Activated T-helper 1 cell treated with anti-CD3 and anti-CD28 coated beads, Interleukin-2, amount 50 U/mL, for 16 hours (primary cell): ENCODE measurements at regions not wholly inside any gene's neighbourhood (a gene's known extent, or its start where the extent isn't known, plus 50 kb on each side); places are given as distances from the start of the nearest gene placed in this dataset.

Experiments used
- DNase-seq, 2 donors: peaks; one replicate each; pipeline ENCODE4 v3.0.0-alpha.2; 2020; ENCODE audit warnings: low read depth in 1 of 2, low spot score in 1 of 2

DNA sequence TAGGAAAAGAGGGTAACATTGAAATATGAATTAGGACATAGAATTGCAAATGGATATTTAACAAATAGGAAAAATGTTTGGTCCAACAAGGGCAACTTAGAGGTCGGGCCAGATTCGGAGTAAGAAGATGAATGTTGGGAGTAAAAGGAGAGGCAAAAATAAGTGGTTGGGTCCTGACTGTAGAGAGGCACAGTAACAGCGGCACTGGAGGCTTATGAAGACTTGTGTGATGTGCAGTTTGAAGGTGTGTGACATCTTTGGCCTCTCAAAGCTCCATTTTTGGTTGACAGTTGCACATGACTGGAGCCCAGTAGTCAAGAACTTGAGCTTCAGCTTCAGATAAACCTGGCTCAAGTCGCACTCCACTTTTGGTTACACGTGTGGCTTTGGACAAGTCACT is 109.9 kb upstream of the PAXBP1 start:
- no peak for DNase-seq

DNA sequence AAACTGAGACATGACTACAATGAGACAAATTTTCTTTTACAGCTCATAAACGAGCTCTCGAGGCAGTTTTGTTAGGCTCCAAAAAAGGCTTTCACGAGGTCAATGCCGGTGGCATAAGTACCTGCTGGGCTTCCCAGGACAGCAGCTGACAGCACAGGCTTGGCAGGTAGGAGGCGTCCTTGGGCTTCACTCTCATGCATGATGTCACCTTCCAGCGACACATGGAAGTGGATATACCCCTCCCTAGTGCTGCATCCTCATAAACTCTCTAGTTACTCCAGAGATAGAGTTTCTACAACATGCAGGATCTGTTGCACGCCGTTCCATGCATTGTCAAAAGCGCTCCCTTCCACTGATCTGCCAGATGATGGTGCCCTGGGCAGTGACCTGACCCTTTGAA is 112.5 kb upstream of the PAXBP1 start:
- DNase-seq = no peak

DNA sequence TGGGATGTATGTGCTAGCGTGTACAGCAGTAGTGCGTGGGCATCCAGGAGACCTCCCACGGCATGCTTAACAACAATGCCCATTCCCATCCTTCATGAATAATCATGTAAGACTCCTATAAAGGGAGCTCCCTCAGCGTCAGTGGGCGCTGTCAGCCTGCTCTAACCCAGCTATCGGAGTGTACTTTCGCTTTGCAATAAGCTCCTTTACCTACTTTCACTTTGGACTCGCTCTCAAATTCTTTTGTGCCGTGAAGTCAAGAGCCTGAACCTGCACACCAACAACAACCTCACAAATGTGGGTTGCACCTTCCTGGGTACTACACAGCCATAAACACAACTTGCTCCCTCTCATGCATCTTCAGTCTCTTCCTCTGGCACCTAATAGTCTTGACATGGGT is 114.8 kb upstream of the PAXBP1 start:
- no peak for DNase-seq

DNA sequence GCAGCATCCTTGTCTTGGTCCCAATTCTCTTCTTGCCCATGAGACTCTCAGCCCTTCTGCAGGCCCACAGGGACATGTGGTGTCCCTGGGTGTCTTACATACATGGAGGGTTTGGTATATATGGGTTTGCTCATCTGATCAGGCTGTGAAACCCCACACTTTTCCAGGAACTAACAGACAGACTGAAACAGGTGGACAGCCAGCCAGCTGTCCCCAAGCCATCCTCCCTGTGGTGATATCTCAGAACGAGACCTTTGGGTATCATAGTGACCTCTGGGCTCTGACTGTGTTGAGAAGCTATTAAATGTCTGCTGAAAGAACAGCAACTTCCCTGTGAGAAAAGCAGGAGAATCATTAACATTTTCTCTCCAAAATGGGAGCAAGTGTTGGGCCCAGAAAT is 115.5 kb upstream of the PAXBP1 start:
- DNase-seq = no peak

DNA sequence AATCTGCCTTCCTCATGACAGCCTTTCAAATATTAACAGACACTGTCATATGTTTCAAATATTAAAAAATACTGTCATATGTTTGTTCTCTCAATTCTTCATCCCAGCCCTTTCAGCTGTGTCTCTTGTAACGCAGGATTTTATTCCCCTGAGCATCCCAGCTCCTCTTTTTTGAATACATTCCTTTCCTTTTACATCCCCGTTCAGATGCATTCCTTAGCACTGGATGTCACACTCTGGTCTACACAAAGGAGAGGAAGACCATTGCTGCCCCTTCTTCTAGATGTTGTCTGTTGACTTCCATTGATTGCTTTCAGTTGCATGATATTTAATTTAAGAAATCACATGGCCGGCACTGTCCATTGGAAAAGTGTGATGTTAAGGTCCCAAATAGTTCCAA is 117.4 kb upstream of the PAXBP1 start:
- DNase-seq = no peak

DNA sequence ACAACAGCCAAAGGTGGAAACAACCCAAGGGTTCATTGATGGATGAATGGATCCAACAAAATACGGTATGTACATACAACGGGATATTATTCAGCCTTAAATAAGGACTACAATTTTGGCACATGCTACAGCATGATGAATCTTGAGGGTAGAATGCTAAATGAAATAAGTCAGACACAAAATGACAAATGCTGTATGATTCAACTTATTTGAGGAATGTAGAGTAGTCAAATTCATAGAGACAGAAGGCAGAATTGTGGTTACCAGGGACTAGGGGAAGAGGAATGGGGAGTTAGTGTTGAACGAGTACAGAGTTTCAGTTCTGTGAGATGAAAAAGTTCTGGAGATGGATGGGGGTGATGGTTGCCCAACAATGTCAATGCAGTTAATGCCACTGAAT is 118.0 kb upstream of the PAXBP1 start:
- DNase-seq = no peak

DNA sequence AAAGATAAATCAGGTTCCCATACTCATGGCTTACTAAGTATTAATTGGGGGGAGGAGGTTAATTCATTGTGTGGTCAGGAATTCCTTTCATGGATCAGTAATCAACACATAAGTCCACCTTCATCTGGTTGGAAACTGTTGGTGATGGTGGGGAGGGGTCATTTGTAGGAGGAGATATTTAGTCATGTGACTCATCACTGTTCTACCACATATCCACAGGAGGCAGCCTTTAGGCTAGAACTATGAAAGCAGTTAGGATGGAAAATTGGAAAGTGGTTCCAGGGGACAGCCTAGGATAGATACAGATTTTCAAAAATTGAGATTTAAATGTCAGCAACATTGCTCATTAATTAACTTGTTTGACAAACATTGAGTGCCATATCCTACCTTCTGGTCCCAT is 122.8 kb upstream of the PAXBP1 start:
- DNase-seq = no peak

DNA sequence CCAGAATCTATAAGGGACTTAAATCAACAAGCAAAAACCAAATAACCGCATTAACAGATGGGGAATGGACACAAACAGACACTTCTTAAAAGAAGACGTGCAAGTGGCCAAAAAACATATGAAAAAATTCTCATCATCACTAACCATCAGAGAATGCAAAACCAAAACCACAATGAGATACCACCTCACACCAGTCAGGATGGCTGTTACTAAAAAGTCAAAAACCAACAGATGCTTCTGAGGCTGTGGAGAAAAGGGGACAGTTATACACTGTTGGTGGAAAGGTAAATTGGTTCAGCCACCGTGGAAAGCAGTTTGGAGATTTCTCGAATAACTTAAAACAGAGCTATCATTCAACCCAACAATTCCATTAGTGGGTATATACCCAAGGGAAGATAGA is 124.9 kb upstream of the OLIG2 start:
- DNase-seq = no peak

DNA sequence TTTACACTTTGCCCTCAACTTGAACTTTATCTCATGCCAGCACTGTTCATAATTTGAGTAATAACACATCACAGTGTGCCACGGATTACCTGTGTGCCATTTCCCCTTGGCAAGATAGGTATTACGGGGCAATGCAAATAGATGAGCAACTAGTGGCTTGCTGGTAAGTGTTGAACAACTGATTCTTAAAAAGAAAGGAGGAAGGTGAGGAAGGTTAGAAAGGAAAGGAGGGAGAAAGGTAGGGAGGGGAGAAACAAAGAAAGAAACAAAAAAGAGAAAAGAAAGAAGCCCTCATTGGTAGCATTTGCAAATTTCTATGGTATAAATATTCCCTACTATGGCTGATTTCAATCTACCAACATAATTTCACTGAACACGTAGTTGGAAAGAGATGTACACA is 118.2 kb upstream of the OLIG2 start:
- no peak for DNase-seq

DNA sequence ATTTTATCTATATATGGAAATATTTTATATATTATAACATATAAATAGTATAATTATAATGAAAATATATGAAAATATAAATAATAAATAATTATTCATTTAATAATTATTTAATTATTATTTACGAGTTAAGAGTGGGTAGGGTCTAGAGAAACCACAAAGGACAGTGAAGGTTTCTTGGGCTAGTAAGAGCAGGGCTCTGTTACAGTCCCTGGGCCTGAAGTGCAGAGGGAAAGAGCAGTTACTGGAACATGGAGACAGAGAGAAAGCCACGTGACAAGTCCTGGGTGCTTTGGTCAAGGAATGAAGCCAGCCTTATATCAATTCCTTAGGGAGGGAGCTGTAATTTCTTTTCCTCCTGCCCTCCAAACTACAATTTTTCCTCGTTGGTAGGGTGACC is 117.2 kb upstream of the OLIG2 start:
- no peak for DNase-seq

DNA sequence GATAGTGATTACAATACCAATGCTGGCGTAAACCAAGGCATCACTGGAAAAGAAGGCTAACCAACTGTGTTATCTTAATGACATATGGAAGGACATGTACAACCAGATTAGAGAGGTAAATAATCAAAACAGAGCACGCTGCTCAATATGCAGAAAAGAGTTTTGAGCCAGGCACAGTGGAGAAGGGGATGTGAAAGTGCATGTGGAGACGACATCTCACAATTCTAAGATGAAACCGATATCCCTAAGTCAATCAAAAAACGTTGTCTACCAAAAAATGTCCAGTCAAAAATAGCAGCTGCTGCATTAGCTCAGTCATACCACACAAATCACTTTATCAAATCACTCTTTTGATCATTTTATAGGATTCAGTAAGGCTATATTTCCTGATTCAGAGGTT is 116.3 kb upstream of the OLIG2 start:
- no peak for DNase-seq

DNA sequence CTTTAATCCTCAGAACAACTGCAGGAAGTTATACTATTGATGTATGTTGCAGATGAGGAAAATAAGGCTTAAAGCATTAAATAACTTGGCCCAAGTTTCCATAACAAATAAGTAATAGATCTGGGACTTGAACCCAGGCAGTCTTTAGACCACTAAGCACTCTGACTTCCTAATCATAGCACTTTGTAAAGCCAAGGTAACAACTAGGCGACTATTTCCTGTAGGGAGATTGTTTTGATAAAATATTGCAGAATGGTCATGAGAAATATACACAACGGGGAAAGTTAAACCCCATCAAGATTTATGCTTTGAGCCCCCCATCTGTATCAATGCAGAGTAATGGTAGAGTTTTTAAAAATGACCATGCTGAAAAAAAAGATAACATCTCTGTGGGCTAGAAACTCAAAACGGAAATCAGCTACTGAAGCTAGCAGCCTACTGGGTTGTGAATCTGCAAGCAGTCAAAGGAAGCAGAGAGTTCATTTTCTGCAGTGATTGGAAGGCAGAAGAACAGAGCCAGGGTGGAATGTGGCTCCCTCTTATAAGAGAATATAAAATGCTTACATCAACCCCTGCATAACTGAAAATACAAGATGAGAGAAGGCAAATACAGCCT is 111.2 kb upstream of the OLIG2 start:
- DNase-seq = no peak

DNA sequence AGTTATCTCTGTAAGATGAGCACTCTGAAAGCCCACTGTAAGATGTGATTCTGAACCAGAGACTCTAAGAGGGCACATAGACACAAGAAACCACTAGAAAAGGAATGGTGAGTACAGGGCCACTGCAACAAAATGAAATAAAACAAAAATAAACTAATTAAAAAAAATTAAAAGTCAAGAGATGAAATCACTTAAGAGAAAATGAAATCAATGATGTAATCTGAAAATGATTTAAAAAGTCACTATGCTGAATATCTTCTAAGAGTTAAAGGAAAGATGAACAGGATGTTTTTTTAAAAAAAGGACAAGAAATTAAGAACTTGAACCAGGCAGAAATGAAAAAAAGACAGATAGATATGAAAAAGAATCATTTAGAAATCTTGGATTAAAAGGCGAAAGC is 110.6 kb upstream of the OLIG2 start:
- DNase-seq = no peak

DNA sequence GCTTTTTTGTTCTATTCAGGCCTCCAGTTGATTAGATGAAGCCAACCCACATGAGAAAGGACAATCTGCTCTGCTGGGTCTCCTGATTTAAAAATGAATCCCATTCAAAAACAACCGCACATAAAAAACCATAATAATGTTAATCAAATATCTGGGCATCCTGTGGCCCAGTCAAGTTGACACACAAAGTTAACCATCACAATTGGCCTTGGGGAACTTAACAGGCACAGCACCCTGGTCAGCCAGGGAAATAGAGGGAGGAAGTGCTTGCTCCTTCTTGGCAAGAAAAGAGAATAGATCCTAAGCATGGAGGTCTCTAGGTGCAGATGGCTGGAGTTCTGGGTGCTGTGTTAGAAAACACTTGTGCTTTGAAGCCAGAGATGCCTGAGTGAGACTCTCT is 109.6 kb upstream of the OLIG2 start:
- DNase-seq = no peak

DNA sequence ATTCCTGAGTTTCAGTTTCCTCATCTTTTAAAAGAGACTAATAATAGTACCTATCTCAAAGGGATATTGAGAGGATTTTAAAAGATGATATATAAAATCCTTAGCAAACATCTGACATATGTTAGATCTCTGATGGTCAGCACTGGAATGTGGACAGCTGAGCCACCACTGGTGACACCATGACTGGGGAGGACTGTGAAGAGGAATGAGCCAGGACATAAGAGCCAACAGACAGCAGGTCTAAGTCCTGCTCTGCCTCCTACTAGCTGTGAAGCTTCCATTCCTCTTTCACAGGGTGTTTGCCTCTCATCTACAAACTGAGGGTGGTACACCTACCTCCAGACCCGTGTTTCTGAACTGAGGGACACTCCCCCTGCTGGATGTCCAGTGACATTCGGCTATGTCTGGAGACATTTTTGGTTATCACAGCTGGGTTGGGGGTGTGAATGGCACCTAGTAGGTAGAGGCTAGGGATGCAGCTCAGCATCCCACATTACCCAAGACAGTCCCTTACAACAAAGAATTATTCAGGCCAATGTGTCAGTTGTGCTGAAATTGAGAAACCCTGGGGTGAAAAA is 109.1 kb upstream of the OLIG2 start:
- no peak for DNase-seq

DNA sequence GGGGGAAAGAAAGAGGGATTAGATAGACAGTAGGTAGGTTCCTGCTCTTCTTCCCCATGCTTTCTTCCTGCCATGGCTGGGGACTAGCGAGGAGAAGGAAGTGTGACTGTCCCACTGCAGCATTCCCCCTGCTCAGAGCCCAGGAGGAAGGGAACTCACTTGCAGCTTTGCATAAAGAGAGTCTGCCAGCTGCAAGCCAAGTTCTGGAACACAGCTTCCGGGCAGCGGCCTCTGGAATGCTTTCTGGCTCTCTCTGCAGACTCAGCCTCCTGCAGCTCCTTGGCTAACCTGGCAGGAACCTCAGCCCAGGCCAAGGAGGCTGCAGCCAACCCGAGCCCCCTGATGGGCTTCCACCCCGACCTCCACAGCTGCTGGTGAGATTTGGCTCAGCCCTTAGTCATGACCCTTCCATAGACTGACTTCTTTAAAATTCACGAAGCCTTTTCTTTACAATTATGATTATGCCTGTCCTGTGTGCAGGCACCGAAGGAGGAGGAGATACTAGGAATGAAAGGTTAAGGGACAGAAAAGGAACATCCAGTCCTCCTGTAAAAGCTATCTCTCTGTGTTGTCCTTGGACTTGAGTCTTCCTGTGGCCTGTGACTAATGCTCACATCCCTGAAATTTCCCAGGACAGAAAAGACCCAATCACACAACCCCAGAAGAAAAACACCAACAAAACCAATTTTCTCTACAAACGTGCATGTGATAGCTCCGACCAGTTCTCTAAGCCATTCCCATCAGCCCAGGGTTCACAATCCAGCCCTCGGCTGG is 108.2 kb upstream of the OLIG2 start:
- no peak for DNase-seq

DNA sequence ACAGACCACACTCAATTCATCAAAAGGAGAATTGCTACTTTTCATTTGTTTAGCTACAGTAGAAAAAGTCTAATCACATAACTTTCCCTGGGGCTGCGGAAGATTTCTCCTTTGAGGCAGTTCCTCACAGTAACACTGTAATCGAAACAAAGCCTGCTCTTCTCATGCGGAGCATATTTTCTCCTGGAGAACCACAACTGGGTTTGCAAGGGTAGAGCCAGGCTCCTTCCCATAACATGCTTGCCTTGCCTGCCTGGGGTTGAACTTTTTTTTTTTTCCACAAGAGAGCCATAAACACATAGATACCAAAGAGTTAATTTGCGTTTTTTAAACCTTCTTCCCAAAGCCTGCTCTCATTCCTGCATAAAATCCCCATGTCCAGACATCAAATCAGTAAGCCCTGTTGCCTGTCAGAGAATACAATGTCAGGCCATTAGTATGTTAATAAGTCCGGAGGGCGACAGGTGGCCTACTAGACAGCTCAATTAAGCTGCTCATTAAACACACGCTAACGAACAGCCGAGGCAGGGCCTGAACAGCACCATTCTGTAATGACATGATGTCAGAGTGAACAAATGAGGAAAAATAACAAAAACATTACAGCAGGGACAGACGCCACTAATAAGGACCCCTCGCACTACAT is 107.1 kb upstream of the OLIG2 start:
- no peak for DNase-seq

DNA sequence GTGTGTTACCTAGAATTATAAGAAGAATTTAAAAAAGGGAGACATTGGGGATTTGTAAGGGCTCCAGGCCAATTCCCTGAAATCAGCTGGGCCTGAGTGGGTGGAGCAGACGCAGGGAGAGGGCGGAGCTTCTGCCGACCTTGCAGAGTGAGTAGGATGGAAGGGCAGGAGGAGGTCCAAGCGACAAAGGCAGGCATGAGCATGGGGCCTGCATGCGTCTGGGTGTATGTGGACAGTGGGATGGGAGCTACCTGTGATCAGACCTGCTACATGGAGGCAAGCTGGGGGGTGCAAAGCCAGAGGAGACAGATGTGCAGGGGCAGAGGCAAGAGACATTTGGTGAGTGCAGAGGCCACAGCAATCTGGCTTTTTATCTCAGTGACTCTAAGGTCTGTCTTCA is 105.3 kb upstream of the OLIG2 start:
- DNase-seq = no peak

DNA sequence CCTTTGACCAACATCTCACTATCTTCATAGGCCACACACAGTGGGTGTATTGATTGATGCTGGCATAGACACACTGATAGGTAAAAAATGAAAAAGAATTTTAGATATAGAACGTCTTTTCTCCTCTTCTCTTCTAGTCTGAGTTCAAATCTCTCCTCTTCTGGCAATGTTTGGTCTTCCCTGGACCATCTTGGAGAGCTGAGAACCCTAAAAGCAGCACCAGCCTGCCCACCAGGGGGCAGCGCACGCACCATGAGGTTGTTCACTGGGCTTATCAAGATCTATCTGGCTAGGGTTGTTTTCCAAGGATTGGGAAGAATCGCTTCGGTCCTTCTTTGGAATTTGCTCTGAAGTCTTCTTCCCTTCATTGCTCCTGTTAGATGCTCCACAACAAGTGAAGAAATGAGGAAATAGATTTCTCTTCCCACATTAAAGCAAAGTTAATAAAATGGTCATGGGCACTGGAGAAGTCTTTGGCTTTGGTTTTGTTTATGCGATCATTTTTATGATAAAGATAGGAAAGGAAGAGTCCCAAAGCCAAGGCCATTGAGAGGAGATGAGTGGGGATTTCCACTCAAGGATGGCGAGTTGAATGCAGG is 104.0 kb upstream of the OLIG2 start:
- DNase-seq = no peak

DNA sequence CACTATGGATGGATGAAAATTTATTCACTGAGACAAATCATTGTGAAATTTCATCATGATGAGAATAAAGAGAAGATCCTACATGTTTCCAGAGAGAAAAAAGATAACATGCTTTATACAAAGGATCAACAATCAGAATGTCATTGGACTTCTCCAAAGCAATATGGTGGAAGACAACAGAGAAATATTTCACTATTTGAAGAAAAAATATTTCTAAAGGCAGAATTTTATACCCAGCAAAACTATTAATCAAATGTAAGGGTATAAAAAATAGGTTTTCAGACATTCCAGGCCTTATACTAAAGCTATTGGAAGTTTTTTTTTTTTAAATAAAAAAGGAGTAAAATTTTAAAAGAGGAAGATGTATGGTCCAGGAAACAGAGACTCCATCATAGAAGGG is 100.6 kb upstream of the OLIG2 start:
- DNase-seq = no peak

DNA sequence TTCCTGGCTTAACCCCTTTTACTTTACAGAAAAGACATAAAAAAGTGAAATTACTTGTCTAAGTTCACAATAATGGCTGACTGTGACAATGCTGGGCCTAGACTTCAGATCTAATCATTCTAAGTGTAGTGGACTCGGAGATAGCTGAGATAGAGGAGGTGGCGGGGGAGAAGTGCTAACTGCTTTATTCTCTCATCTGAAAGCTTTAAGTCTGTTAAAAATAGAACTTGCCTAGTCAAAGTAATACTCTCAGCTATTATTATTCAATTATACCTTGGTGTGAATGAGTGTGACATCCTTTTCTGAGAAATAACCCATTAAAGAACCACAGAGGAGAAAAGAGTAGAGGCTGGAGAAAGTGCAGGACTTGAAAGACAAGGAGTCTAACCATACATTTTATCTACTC is 96.1 kb upstream of the OLIG2 start:
- no peak for DNase-seq

DNA sequence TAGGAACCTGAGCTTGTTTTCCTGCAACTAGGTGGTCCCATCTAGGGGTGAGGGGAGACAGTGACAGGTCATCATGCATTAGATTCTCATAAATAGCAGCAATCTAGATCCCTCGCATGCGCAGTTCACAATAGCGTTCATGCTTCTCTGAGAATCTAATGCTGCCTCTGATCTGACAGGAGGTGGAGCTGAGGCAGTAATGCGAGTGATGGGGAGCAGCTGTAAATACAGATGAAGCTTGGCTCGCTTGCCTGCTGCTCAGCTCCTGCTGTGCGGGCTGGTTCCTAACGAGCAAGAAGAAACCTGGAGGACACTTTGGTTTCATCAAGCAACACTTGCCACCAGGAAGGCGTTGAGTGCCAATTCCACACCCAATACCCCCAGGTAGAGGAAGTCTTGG is 95.1 kb upstream of the OLIG2 start:
- DNase-seq = no peak
